Parathyroid adenoma (tissue), 2 donors: ENCODE measurements at regions not wholly inside any gene's neighbourhood (a gene's known extent, or its start where the extent isn't known, plus 50 kb on each side); places are given as distances from the start of the nearest gene placed in this dataset.

Experiments used
- H2AFZ ChIP-seq: fragments of 300-600 bp; sonication (generic); one replicate; pipeline ENCODE4 v1.7.0; 2017; ENCODE audit warnings: antibody characterized with exemption, mild to moderate bottlenecking
- H3K27ac ChIP-seq: fragments of 300-600 bp; sonication (generic); one replicate; pipeline ENCODE4 v1.7.0; 2017
- H3K27me3 ChIP-seq: fragments of 300-600 bp; sonication (generic); one replicate; pipeline ENCODE4 v1.7.0; 2017; ENCODE audit warnings: low read length; ENCODE audit not compliant: control insufficient read depth, insufficient read depth
- H3K36me3 ChIP-seq: fragments of 300-600 bp; sonication (generic); one replicate; pipeline ENCODE4 v1.7.0; 2017; ENCODE audit warnings: low read length; ENCODE audit not compliant: control insufficient read depth, insufficient read depth
- H3K4me1 ChIP-seq: fragments of 300-600 bp; sonication (generic); one replicate; pipeline ENCODE4 v1.7.0; 2017; ENCODE audit warnings: control low read depth
- H3K4me2 ChIP-seq: fragments of 300-600 bp; sonication (generic); one replicate; pipeline ENCODE4 v1.7.0; 2017; ENCODE audit warnings: low read length
- H3K4me3 ChIP-seq: fragments of 300-600 bp; sonication (generic); one replicate; pipeline ENCODE4 v1.7.0; 2017; ENCODE audit warnings: low read depth, low read length
- H3K79me2 ChIP-seq: fragments of 300-600 bp; sonication (generic); one replicate; pipeline ENCODE4 v1.7.0; 2017; ENCODE audit warnings: control low read depth
- H3K9ac ChIP-seq: fragments of 300-600 bp; sonication (generic); one replicate; pipeline ENCODE4 v1.7.0; 2017; ENCODE audit warnings: mild to moderate bottlenecking
- H3K9me3 ChIP-seq: fragments of 300-600 bp; sonication (generic); one replicate; pipeline ENCODE4 v1.7.0; 2017; ENCODE audit warnings: low read length; ENCODE audit not compliant: control insufficient read depth
- TF ChIP-seq, protein P1 (sequence below): fragments of 300-600 bp; sonication (generic); IDR thresholded peaks from one replicate; pipeline ENCODE4 v1.7.0; 2017; ENCODE audit warnings: antibody characterized with exemption, mild to moderate bottlenecking
- donor health status: primary hyperparathyroidism.

DNA sequence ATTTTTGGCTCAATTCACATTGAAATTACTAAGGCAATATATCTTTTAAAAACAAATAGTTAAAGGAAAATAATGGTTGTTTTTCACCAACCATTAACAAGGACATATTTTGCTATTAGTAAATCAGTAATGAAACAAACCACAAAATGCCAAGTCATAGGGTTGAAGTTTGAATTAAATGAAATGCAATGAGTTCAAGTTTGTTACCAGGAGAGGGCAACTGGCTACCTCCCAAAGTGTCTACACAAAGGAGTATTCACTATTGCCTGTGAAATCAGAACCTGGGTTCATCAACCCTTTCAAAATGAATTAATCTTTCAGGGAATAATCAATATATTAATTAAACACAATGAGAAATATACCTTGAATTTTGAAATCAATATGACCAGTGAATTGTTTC, 138.4 kb upstream of the DMRTA1 start:
- Histone ChIP-seq H3K4me3 (no peak overlapping the region), H3K27ac (no peak overlapping the region), H2AFZ (no peak overlapping the region), H3K79me2 (no peaks in the 10 kb centered on the region), H3K4me1 (no peaks in the 10 kb centered on the region), H3K36me3 (no peaks in the 10 kb centered on the region), H3K4me2 (no peak overlapping the region), H3K9me3 (no peaks in the 10 kb centered on the region), H3K27me3 (no peaks in the 10 kb centered on the region), H3K9ac (no peak overlapping the region)
- TF ChIP-seq, protein P1, sequence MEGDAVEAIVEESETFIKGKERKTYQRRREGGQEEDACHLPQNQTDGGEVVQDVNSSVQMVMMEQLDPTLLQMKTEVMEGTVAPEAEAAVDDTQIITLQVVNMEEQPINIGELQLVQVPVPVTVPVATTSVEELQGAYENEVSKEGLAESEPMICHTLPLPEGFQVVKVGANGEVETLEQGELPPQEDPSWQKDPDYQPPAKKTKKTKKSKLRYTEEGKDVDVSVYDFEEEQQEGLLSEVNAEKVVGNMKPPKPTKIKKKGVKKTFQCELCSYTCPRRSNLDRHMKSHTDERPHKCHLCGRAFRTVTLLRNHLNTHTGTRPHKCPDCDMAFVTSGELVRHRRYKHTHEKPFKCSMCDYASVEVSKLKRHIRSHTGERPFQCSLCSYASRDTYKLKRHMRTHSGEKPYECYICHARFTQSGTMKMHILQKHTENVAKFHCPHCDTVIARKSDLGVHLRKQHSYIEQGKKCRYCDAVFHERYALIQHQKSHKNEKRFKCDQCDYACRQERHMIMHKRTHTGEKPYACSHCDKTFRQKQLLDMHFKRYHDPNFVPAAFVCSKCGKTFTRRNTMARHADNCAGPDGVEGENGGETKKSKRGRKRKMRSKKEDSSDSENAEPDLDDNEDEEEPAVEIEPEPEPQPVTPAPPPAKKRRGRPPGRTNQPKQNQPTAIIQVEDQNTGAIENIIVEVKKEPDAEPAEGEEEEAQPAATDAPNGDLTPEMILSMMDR, result no peak

DNA sequence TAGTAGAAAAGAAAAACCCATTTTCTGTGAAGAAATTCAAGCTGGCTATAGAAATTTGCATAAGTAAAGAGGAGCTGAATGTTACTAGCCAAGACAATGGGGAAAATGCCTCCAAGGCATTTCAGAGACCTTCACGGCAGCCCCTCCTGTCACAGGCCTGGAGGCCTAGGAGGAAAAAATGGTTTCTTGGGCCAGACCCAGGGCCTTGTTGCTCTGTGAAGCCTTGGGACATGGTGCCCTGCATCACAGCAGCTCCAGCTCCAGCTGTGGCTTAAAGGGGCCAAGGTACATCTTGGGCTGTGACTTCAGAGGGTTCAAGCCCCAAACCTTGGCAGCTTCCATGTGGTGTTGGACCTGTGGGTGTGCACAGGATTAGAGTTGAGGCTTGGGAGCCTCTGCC, 130.0 kb upstream of the DMRTA1 start:
- no peak overlapping the region for H3K9ac ChIP-seq
- no peak overlapping the region for H3K4me3 ChIP-seq
- H3K4me2 ChIP-seq, result no peak overlapping the region
- H3K9me3 ChIP-seq, result no peaks in the 10 kb centered on the region
- no peaks in the 10 kb centered on the region for H3K4me1 ChIP-seq
- H3K27me3 ChIP-seq, result no peaks in the 10 kb centered on the region
- H3K27ac ChIP-seq, result no peak overlapping the region
- no peaks in the 10 kb centered on the region for H3K36me3 ChIP-seq
- TF ChIP-seq, protein P1, result no peak
- no peaks in the 10 kb centered on the region for H3K79me2 ChIP-seq
- no peak overlapping the region for H2AFZ ChIP-seq

DNA sequence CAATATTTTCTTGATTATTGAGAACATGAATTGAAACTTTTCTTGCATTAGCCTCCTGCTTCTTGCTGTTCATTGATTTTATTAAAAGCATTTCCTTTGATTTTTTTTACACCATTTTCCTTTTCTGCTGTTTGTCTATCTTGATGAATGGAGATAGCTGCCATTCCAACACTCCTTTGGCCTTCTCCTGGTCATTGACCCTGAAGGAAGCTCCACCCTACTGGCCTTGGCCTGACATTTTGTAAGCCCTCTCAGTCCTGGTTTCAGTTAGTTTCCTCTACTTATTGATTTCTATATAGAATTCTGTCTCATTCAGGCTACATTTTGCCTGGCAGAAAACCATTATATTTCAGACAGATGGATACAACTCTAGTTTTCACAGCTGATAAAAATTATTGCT, 115.1 kb upstream of the DMRTA1 start:
- no peaks in the 10 kb centered on the region for H3K79me2 ChIP-seq
- no peaks in the 10 kb centered on the region for H3K9me3 ChIP-seq
- H2AFZ ChIP-seq, result no peak overlapping the region
- no peak overlapping the region for H3K9ac ChIP-seq
- no peak overlapping the region for H3K4me2 ChIP-seq
- no peaks in the 10 kb centered on the region for H3K4me1 ChIP-seq
- H3K27me3 ChIP-seq, result no peaks in the 10 kb centered on the region
- TF ChIP-seq, protein P1, result no peak
- H3K4me3 ChIP-seq, result no peak overlapping the region
- no peaks in the 10 kb centered on the region for H3K36me3 ChIP-seq
- H3K27ac ChIP-seq, result no peak overlapping the region

DNA sequence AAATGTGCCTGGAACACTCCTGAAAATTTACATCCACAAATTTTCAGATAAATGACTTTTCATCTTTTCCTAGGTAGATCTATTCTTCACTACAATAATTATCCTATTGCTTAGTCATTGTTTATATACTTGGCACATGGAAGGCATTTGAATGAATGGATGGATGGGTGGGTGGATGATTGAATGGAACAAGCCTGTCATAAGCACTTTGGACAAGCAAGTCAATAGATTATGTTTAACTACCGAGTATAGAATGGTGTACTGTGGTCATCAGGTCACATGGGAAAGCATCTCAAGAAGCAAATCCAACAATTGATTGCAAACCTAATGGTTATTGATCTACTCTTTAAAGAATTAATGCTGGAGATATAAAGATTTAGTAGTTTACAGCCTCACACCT, 114.4 kb upstream of the DMRTA1 start:
- TF ChIP-seq, protein P1, result no peak
- Histone ChIP-seq H3K27me3 (no peaks in the 10 kb centered on the region), H3K9ac (no peak overlapping the region), H3K79me2 (no peaks in the 10 kb centered on the region), H3K9me3 (no peaks in the 10 kb centered on the region), H2AFZ (no peak overlapping the region), H3K36me3 (no peaks in the 10 kb centered on the region), H3K27ac (no peak overlapping the region), H3K4me3 (no peak overlapping the region), H3K4me1 (no peaks in the 10 kb centered on the region), H3K4me2 (no peak overlapping the region)

DNA sequence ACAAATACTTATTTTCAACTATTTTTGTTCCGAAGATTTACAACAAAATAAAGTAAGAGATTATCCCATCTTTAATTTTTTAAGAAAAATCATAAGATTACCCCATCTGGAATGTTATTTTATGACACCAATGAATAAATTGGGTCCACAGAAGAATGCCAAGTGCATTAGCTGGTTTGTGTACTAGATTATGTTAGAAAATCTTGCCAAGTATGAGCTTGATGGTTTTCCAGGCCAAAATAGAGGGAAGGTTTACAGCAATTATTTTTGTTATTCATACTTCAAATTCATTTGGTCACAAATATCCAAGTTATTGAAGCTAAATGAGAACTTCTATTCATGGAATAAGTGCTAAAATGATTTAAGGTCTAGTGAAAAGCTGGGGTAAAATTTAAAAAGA, 109.4 kb upstream of the DMRTA1 start:
- Histone ChIP-seq H3K4me3 (no peak overlapping the region), H3K9ac (no peak overlapping the region), H3K27ac (no peak overlapping the region), H3K4me2 (no peak overlapping the region), H3K4me1 (no peaks in the 10 kb centered on the region), H3K27me3 (no peaks in the 10 kb centered on the region), H3K36me3 (no peaks in the 10 kb centered on the region), H3K79me2 (no peaks in the 10 kb centered on the region), H2AFZ (no peak overlapping the region), H3K9me3 (no peaks in the 10 kb centered on the region)
- TF ChIP-seq, protein P1, result no peak
